Peyer's patch (tissue), 4 donors: ENCODE measurements at regions not wholly inside any gene's neighbourhood (a gene's known extent, or its start where the extent isn't known, plus 50 kb on each side); places are given as distances from the start of the nearest gene placed in this dataset.

Experiments
- POLR2A ChIP-seq, 2 donors: fragments of 450-650 bp; IDR thresholded peaks; one replicate each; pipeline ENCODE4 v1.5.1; 2017; ENCODE audit warnings: antibody characterized with exemption in 2 of 2, mild to moderate bottlenecking in 2 of 2, moderate library complexity in 2 of 2
- TF ChIP-seq, protein P1 (sequence below), 6 experiments: fragments of 450-650 bp in 4 of 6; fragments of 200-600 bp in 2 of 6; sonication (generic) in 1 of 6; IDR thresholded peaks; one replicate each; pipeline ENCODE4 v1.5.1; 2017 to 2019; ENCODE audit warnings: antibody characterized with exemption in 6 of 6, mild to moderate bottlenecking in 3 of 6, moderate library complexity in 1 of 6

DNA sequence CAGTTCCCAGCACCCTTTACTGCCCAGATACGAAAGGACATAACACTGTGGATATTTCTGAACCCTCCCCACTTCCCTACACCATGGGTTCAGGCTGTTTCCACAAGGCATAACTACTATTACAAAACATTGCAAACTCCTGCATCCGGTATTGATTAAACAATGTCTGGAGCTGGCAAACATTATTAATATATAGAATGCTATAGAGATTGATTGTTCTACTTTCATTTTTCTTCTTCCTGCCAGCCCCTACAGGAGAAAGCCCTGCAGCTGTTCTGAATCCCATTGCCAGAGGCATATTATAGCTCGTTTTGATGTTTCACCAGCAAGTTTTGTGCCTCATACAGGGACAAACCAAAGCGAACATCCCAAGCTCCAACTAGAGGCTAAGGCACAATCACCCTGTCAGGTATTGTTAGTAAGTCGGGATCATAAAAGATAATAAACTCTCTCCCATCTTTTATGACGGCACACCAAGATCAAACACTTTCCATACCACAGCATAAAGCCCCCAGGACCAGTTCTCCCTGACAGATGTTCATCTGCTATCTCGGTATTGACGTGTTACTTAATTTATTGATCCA, 331.1 kb upstream of the NT5E start:
- TF ChIP-seq POLR2A (IDR thresholded peaks at IDR 0.05): no peak
- TF ChIP-seq, protein P1, sequence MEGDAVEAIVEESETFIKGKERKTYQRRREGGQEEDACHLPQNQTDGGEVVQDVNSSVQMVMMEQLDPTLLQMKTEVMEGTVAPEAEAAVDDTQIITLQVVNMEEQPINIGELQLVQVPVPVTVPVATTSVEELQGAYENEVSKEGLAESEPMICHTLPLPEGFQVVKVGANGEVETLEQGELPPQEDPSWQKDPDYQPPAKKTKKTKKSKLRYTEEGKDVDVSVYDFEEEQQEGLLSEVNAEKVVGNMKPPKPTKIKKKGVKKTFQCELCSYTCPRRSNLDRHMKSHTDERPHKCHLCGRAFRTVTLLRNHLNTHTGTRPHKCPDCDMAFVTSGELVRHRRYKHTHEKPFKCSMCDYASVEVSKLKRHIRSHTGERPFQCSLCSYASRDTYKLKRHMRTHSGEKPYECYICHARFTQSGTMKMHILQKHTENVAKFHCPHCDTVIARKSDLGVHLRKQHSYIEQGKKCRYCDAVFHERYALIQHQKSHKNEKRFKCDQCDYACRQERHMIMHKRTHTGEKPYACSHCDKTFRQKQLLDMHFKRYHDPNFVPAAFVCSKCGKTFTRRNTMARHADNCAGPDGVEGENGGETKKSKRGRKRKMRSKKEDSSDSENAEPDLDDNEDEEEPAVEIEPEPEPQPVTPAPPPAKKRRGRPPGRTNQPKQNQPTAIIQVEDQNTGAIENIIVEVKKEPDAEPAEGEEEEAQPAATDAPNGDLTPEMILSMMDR (IDR thresholded peaks at IDR 0.05): no peak
